HG03469 (cell line): ENCODE measurements at regions not wholly inside any gene's neighbourhood (a gene's known extent, or its start where the extent isn't known, plus 50 kb on each side); places are given as distances from the start of the nearest gene placed in this dataset.
A peak's percentile ranks its signal among the peaks of the same experiment; 100 is the strongest.
"Not testable (repeated sequence)": the region's sequence is repeated elsewhere in the genome, so short reads cannot be mapped to it uniquely, and the experiment has no call there.

Experiments
- ATAC-seq: cut with Tn5 transposase; IDR thresholded peaks from one replicate; pipeline ENCODE4 v1.9.1; 2021; ENCODE audit warnings: mild to moderate bottlenecking, moderate library complexity, moderate number of reproducible peaks; ENCODE audit not compliant: unreplicated experiment

GRCh38 chr2:13651684-13652131 is 935.0 kb downstream of the TRIB2 start:
- ATAC-seq, result no peak

GRCh38 chr2:13652531-13653313 is 936.0 kb downstream of the TRIB2 start:
- ATAC-seq, result peak; percentile 30

DNA sequence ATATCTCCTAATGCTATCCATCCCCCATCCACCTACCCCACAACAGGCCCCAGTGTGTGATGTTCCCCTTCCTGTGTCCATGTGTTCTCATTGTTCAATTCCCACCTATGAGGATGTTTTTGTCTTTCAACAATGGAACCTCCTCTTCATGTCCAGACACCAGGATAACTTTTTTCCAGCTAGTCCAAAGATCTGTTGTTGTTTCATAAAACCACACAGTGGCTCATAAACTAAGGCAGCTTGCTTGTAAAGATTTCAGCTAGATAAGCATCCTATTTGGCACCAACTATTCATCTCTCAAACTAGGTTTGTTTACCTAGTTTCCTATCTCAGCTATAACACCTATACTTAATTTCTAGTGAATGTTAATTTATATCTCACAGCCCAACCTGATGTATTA is 937.7 kb downstream of the TRIB2 start:
- no peak for ATAC-seq

- no peak for ATAC-seq
Measured at GRCh38 chr2:13660231-13660630, 943.5 kb downstream of the TRIB2 start.

DNA sequence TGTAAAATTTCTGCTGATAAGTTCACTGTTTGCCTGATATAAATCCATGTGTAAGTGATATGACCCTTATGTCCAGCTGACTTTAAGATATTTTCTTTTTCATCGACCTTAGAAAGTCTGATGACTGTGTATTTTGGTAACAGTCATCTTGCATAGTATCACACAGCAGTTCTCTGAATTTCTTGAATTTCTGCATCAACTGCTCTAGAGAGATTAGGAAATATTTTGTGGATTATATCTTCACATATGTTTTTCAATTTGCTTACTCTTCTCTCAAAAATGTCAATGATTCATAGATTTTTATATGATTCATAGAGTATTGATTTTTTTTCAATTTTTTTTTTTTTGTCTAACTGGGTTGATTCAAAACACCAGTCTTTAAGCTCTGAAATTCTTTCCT is 945.3 kb downstream of the TRIB2 start:
- ATAC-seq, result no peak

- ATAC-seq, result peak; percentile 73
Measured at GRCh38 chr2:13666582-13667414, 950.1 kb downstream of the TRIB2 start.

GRCh38 chr2:13667415-13667757 is 950.6 kb downstream of the TRIB2 start:
- ATAC-seq, result no peak

DNA sequence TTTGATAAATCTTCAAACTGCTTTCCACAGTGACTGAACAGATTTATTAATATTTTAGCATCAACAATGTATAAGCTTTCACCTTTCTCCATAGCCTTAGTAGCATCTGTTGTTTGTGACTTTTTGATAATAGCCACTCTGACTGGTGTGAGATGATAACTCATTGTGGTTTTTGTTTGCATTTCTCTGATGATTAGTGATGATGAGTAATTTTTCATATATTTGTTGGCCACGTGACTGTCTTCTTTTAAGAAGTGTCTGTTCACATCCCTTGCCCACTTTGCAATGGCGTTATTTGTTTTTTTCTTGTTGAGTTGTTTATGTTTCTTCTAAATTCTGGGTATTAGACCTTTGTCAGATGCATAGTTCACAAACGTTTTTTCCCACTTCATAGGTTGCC is 952.9 kb downstream of the TRIB2 start:
- no peak for ATAC-seq

GRCh38 chr2:13673821-13674220 is 957.1 kb downstream of the TRIB2 start:
- not testable (repeated sequence) for ATAC-seq

- no peak for ATAC-seq
Measured at GRCh38 chr2:13676269-13676668, 956.2 kb upstream of the LRATD1 start.

DNA sequence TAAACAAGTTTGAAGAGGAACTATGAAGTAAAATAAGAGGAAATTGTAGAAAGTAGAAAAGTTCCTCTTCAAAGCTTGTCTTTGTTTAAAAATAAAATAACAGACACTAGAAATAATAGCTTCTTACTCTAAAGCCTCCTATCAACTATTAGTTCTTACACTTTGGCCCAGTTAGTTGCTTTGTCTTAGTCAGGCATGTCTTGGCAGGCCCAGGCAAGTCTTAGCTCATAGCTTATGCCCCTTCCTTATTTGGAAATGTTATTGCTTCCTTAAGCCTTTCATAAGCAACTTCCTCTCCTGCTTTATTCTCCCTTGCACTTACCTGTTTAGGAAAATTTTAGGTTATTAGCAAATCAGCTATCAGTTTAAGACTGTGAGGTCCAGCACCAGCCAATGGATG is 950.6 kb upstream of the LRATD1 start:
- ATAC-seq, result no peak

- ATAC-seq, result no peak
Measured at GRCh38 chr2:13682540-13683272, 949.8 kb upstream of the LRATD1 start.

DNA sequence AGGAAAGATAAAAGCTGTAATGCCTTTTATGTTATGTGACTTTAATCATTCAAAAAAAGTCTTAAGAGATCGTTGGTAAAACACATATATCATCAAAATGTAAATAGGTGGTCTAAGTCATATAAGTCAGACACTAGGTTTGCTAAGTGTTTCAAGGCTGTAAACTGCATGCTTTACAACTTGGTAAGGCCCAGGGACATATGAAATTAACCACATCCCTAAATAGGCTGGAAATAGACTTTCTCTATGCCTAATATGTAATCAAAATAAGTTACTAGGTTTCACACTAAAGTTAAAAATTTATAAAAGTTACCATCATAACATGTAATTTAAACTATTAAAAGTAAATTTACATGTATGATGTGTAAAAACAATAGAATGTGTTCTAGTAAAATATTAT is 946.3 kb upstream of the LRATD1 start:
- peak; percentile 60 for ATAC-seq

- no peak for ATAC-seq
Measured at GRCh38 chr2:13694673-13695072, 937.8 kb upstream of the LRATD1 start.

DNA sequence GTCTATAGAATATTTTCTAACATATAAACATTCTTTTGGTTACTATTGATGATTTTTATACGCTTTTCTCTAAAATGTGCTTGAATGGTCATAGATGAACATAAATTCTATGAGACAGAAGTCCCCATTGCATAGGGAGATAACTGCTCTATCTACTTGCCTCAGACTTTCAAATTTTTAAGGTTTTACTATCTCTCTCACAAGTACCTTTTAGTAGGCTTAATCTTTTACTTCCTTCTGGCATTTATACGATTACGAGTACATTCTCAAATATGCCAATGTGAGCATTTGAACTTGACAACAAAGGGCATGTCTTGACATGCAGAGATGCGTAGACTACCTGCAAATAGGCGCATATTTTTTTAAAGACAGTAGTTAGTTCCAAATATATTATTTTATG is 935.9 kb upstream of the LRATD1 start:
- ATAC-seq, result no peak

DNA sequence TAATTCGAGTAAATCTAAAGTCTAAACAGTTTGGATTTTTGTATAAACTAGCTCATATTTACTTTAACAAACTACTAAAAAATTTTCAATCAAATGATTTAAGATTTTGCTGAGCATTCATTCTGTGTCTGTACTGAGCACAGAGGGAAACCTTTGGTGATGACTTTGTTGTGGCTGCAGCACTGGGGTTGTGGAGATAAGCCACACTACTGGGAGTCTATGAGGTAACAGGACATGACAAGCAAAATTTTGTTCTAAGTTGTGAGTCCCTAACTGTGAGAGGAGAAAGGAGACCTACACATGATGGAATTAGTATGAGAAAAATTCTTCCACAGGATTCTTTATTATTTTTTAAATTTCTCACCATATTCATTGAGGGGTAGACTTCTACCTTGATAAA is 933.7 kb upstream of the LRATD1 start:
- no peak for ATAC-seq

- not testable (repeated sequence) for ATAC-seq
Measured at GRCh38 chr2:13699939-13700338, 932.6 kb upstream of the LRATD1 start.

GRCh38 chr2:13711154-13711553 is 921.4 kb upstream of the LRATD1 start:
- no peak for ATAC-seq

DNA sequence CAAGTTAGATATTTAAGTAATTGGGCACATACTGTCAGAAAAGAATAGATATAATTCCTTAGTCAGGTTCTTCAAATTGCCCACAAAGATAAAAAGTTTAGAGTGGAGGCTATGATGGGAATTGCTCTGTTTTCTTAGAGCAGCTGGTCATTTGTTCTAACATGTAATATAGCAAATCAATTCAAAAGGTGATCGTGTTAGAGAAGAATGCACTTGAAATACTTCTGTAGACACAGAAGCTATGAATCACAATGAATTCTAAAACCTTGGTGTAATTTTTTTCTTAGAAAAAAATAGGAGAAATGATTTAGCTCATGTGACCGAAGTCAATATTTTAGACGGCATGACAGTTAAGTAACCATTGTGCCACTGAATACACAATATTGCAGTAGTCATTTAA is 918.1 kb upstream of the LRATD1 start:
- ATAC-seq, result no peak

DNA sequence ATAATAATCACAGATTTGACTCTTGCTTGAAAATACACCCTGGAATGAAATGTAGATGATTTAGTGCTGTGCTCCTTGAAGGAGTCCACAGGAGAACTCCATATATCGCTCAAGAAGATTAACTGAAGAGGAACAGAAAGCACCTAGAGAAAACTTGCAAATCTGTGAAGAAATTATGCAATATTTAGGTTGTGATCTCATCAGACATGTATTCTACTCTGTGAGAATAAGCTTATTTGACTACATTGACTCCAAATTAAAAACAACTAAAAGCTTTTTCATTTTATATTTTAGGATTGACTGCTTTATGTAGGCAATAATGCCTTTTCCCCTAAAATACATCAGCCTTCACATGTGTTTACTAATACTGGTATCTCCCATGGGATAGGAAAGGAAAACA is 906.6 kb upstream of the LRATD1 start:
- no peak for ATAC-seq

- no peak for ATAC-seq
Measured at GRCh38 chr2:13745330-13745729, 887.2 kb upstream of the LRATD1 start.

DNA sequence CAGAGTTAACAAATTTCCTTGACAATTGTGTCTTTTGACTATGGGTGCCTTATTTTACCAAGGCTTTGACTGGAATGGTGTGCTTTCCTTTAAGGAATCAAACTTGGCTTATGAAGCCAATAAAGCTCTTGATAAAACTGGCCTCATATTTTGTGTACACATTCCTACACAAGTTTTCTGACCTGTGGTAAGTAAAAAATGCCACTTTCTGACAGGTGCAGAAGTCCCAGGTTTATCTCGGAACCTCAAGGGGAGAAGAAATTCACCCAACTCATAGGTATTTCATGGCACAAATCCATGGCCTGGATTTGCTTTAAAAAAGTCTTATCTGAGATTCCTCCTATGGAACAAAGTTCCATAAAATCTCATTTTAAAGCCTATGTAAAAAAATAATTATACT is 880.6 kb upstream of the LRATD1 start:
- ATAC-seq, result no peak
